GM20000 (cell line): ENCODE measurements at regions not wholly inside any gene's neighbourhood (a gene's known extent, or its start where the extent isn't known, plus 50 kb on each side); places are given as distances from the start of the nearest gene placed in this dataset.

ENCODE experiments used
- DNase-seq: peaks from one replicate; pipeline ENCODE4 v3.0.0; 2012; ENCODE audit warnings: low spot score
- CTCF ChIP-seq: IDR thresholded peaks from 2 replicates; pipeline ENCODE4 v1.5.1; 2012; ENCODE audit warnings: mild to moderate bottlenecking, control low read depth; ENCODE audit errors: extremely low read depth, missing control alignments

DNA sequence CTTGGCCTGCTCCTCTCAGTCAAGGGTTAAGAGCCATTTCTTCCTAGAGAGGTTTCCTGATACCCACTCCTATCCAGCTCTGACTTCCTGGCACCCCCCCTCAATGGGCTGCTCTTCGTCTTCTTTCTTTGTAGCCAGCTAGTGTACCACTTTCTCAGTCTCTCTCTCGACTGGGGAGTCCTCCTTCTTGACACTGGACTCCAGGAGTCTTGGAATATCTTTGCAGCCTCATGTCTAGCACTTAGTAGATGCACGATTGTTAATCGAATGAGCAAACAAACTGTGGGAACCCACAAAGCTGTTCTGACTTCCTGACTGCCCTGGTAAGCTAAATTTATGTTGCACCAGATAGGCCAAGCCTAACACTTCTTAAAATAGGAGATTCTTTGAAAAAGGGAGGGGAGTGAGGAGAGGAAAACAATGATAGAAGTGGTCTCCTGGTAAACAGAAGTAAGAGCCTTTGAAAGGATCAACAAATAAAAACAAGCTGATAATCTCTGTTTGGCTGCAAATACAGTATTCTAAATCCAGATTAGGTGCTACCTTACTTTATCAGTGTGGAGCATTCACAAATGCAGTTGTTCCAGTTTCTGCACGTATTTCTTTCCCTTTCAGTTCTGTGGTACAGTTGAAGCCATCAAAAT is 160.1 kb upstream of the CITED2 start:
- TF ChIP-seq CTCF, result no peak
- no peak for DNase-seq

- DNase-seq, result no peak
- TF ChIP-seq CTCF, result no peak
Measured at GRCh38 chr6:139533573-139534471, 159.4 kb upstream of the CITED2 start.

DNA sequence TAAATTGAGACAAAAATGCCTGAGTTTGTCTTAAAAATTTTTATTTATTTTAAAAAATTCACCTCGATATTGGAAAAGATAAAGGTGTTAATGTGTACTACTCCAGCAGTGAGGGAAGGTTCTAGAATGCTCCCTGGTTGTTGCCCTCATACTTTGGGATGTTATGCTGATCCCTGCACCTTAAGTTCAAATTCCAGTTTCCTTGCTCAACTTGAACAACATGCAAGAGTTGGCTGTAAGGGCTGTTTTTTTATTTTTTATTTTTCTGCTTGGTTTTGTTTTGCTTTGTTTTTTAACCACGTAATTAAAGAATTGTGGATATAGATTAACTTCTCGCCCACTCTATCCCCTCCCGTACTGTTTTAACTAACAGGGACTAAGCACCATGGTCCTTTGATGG is 158.7 kb upstream of the CITED2 start:
- DNase-seq, result no peak

GRCh38 chr6:139531148-139532115 is 157.0 kb upstream of the CITED2 start:
- no peak for DNase-seq
- TF ChIP-seq CTCF, result no peak

More for the DNA sequence above, 158.7 kb upstream of the CITED2 start:
- no peak for TF ChIP-seq CTCF

DNA sequence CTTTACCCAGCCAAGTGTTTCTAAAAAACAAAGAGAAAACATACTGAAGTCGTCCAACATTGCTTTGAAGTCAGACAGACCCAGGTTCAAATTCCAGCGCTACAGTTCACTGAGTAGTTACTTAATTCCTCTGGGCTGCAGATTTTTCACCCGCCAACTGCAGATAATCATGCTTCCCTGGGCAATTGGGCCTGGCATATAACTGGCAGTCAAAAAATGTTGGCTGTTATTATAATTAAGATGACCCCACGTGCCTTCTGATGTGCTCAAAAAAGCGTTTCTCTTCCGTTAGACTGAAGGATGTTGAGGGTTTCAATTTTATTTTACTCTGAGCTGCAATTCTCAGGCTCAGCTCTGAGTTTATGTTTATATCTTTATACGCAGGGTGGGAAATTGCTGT is 156.1 kb upstream of the CITED2 start:
- TF ChIP-seq CTCF, result no peak
- DNase-seq, result no peak

GRCh38 chr6:139529420-139529819 is 155.0 kb upstream of the CITED2 start:
- no peak for DNase-seq
- no peak for TF ChIP-seq CTCF
